Endothelial cell of umbilical vein (primary cell): ENCODE measurements at regions not wholly inside any gene's neighbourhood (a gene's known extent, or its start where the extent isn't known, plus 50 kb on each side); places are given as distances from the start of the nearest gene placed in this dataset.

ENCODE experiments used
- EZH2 ChIP-seq: IDR thresholded peaks from 2 replicates; pipeline ENCODE4 v1.6.1; 2012; ENCODE audit warnings: borderline replicate concordance, low read depth, mild to moderate bottlenecking, moderate library complexity, low read length, inconsistent platforms; ENCODE audit not compliant: severe bottlenecking
- MAX ChIP-seq: IDR thresholded peaks from 2 replicates; pipeline ENCODE4 v1.6.1; 2011; ENCODE audit not compliant: insufficient read depth, insufficient read length
- MYC ChIP-seq: IDR thresholded peaks from one replicate; pipeline ENCODE4 v1.6.1; 2011; ENCODE audit warnings: mild to moderate bottlenecking, low read depth, low read length
- POLR2A ChIP-seq: IDR thresholded peaks from 2 replicates; pipeline ENCODE4 v1.6.1; 2012; ENCODE audit warnings: low read depth, mild to moderate bottlenecking, control low read depth, low read length
- POLR2AphosphoS5 ChIP-seq: IDR thresholded peaks from 2 replicates; pipeline ENCODE4 v1.6.1; 2012; ENCODE audit warnings: low read depth, mild to moderate bottlenecking, control low read depth, low read length, moderate library complexity; ENCODE audit not compliant: insufficient read depth
- TF ChIP-seq, protein P1 (sequence below), 2 donors: IDR thresholded peaks; 1 replicate in 1 of 2; 2 replicates in 1 of 2; pipeline ENCODE4 v1.5.1; 2011; ENCODE audit warnings: low read length in 2 of 2, mild to moderate bottlenecking in 2 of 2, moderate library complexity in 2 of 2, control low read depth in 1 of 2, inconsistent platforms in 1 of 2, low read depth in 1 of 2; ENCODE audit not compliant: insufficient read depth in 1 of 2; ENCODE audit errors: extremely low read depth in 1 of 2

DNA sequence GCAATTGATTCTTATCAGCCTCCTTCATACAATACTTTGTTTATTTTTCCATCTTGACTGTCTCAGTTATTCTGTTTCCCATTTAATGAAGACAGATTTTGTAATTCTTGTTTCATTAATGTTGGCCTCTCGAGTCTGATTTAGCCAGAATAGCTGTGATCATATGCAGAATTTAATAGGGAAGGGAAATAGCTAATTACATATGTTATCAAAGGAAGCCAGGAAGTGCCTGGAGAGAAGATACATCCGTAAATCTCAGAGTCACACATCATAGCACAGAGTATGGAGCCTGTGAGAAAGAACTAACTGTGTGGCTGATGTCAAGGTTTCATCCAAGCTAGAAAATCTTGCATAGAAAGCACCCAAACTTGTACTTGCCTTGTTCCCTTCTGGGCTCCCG, 288.9 kb upstream of the SLCO3A1 start:
- TF ChIP-seq, protein P1, sequence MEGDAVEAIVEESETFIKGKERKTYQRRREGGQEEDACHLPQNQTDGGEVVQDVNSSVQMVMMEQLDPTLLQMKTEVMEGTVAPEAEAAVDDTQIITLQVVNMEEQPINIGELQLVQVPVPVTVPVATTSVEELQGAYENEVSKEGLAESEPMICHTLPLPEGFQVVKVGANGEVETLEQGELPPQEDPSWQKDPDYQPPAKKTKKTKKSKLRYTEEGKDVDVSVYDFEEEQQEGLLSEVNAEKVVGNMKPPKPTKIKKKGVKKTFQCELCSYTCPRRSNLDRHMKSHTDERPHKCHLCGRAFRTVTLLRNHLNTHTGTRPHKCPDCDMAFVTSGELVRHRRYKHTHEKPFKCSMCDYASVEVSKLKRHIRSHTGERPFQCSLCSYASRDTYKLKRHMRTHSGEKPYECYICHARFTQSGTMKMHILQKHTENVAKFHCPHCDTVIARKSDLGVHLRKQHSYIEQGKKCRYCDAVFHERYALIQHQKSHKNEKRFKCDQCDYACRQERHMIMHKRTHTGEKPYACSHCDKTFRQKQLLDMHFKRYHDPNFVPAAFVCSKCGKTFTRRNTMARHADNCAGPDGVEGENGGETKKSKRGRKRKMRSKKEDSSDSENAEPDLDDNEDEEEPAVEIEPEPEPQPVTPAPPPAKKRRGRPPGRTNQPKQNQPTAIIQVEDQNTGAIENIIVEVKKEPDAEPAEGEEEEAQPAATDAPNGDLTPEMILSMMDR (IDR thresholded peaks at IDR 0.05; ENCODE audit: extremely low read depth in 1 of 2, insufficient read depth in 1 of 2, low read depth in 1 of 2, low read length in 2 of 2), result no peak
- no peak for TF ChIP-seq EZH2
- no peak for TF ChIP-seq POLR2A
- no peak for TF ChIP-seq MYC
- TF ChIP-seq POLR2AphosphoS5, result no peak
- TF ChIP-seq MAX, result no peak
